Activated CD4-positive, alpha-beta memory T cell treated with anti-CD3 and anti-CD28 coated beads for 36 hours (primary cell): ENCODE measurements at regions not wholly inside any gene's neighbourhood (a gene's known extent, or its start where the extent isn't known, plus 50 kb on each side); places are given as distances from the start of the nearest gene placed in this dataset.

Experiments used
- CTCF ChIA-PET: fragments of 350-600 bp; sonication (Branson Sonifier 250); formaldehyde crosslinking; loops from one replicate; lab custom pipeline; 2021; ENCODE audit warnings: antibody characterized with exemption, inconsistent platforms; lab: Charles Lee
- POLR2A ChIA-PET: fragments of 350-600 bp; sonication (Branson Sonifier 250); formaldehyde crosslinking; loops from one replicate; lab custom pipeline; 2021; ENCODE audit warnings: antibody characterized with exemption; lab: Charles Lee
- DNase-seq: peaks from one replicate; pipeline ENCODE4 v3.0.0-alpha.2; 2020
- H3K27ac Mint-ChIP-seq: one replicate; pipeline ENCODE4 v1.8.0; 2021; ENCODE audit warnings: mixed read lengths
- H3K27me3 Mint-ChIP-seq: one replicate; pipeline ENCODE4 v1.8.0; 2021; ENCODE audit warnings: mixed read lengths
- H3K36me3 Mint-ChIP-seq: one replicate; pipeline ENCODE4 v1.8.0; 2021; ENCODE audit warnings: mixed read lengths
- H3K4me1 Mint-ChIP-seq: one replicate; pipeline ENCODE4 v1.8.0; 2021; ENCODE audit warnings: low read depth, mixed read lengths
- H3K4me3 Mint-ChIP-seq: one replicate; pipeline ENCODE4 v1.8.0; 2021; ENCODE audit warnings: mild to moderate bottlenecking, mixed read lengths
- H3K9me3 Mint-ChIP-seq: one replicate; pipeline ENCODE4 v1.8.0; 2021; ENCODE audit warnings: mixed read lengths
- intact Hi-C: fragments of 100-400 bp; cut with micrococcal nuclease; formaldehyde crosslinking; loops from one replicate; pipeline ENCODE4 v1.15.1; 2023

- POLR2A ChIA-PET, result no interaction called here
- no peak overlapping the region for H3K27ac Mint-ChIP-seq
- intact Hi-C loops, result no loop called here
Observed at GRCh38 chr5:13316176-13316575, 628.3 kb downstream of the DNAH5 start.

GRCh38 chr5:13307480-13307879 lies 637.0 kb downstream of the DNAH5 start:
- H3K36me3 Mint-ChIP-seq, result no peaks in the 10 kb centered on the region
- POLR2A ChIA-PET, result no interaction called here
- no peaks in the 10 kb centered on the region for H3K4me1 Mint-ChIP-seq

More at GRCh38 chr5:13316176-13316575, 628.3 kb downstream of the DNAH5 start:
- H3K9me3 Mint-ChIP-seq, result peaks cover 23% of the 10 kb centered on the region
- H3K4me3 Mint-ChIP-seq, result no peak overlapping the region
- CTCF ChIA-PET, result no interaction called here
- H3K27me3 Mint-ChIP-seq, result no peaks in the 10 kb centered on the region
- H3K4me1 Mint-ChIP-seq, result no peaks in the 10 kb centered on the region
- H3K36me3 Mint-ChIP-seq, result no peaks in the 10 kb centered on the region
- DNase-seq, result no peak

GRCh38 chr5:13303445-13303844 lies 641.0 kb downstream of the DNAH5 start:
- POLR2A ChIA-PET, result no interaction called here
- no peak overlapping the region for H3K27ac Mint-ChIP-seq
- no peaks in the 10 kb centered on the region for H3K27me3 Mint-ChIP-seq
- intact Hi-C loops, result no loop called here
- no peak overlapping the region for H3K4me3 Mint-ChIP-seq
- CTCF ChIA-PET, result no interaction called here
- H3K4me1 Mint-ChIP-seq, result no peaks in the 10 kb centered on the region
- DNase-seq, result no peak
- peaks cover 11% of the 10 kb centered on the region for H3K9me3 Mint-ChIP-seq
- H3K36me3 Mint-ChIP-seq, result no peaks in the 10 kb centered on the region

More at GRCh38 chr5:13307480-13307879, 637.0 kb downstream of the DNAH5 start:
- intact Hi-C loops, result no loop called here
- H3K9me3 Mint-ChIP-seq, result peaks cover 7% of the 10 kb centered on the region
- no peak for DNase-seq
- H3K27ac Mint-ChIP-seq, result no peak overlapping the region
- no peak overlapping the region for H3K4me3 Mint-ChIP-seq
- CTCF ChIA-PET, result no interaction called here
- no peaks in the 10 kb centered on the region for H3K27me3 Mint-ChIP-seq

- ChIA-PET CTCF (interaction anchor here (0.6 to 1.6 kb wide), 4 partner anchors 8 to 1065 kb away, joined by 3 to 4 read pairs (median 4); no protein-coding TSS in a partner anchor), POLR2A (no interaction called here)
- Mint-ChIP-seq H3K4me3 (no peak overlapping the region), H3K36me3 (no peaks in the 10 kb centered on the region), H3K4me1 (no peaks in the 10 kb centered on the region), H3K9me3 (peaks cover 2% of the 10 kb centered on the region), H3K27me3 (no peaks in the 10 kb centered on the region), H3K27ac (no peak overlapping the region)
- DNase-seq, result no peak
- intact Hi-C loops, result no loop called here
Observed at GRCh38 chr5:13278811-13279210, 665.7 kb downstream of the DNAH5 start.

- ChIA-PET POLR2A (no interaction called here), CTCF (interaction anchor here (0.6 to 1.6 kb wide), 4 partner anchors 9 to 28 kb away, joined by 3 to 4 read pairs (median 4); no protein-coding TSS in a partner anchor)
- intact Hi-C loops, result no loop called here
- Mint-ChIP-seq H3K27ac (no peak overlapping the region), H3K9me3 (peaks cover 2% of the 10 kb centered on the region), H3K36me3 (no peaks in the 10 kb centered on the region), H3K4me1 (no peaks in the 10 kb centered on the region), H3K4me3 (no peak overlapping the region), H3K27me3 (no peaks in the 10 kb centered on the region)
- DNase-seq, result no peak
Observed at GRCh38 chr5:13278148-13278547, 666.3 kb downstream of the DNAH5 start.

- Mint-ChIP-seq H3K36me3 (no peaks in the 10 kb centered on the region), H3K4me1 (no peaks in the 10 kb centered on the region), H3K9me3 (peaks cover 8% of the 10 kb centered on the region), H3K27me3 (no peaks in the 10 kb centered on the region), H3K4me3 (no peak overlapping the region), H3K27ac (no peak overlapping the region)
- ChIA-PET CTCF (no interaction called here), POLR2A (no interaction called here)
- intact Hi-C loops, result no loop called here
- DNase-seq, result no peak
Observed at GRCh38 chr5:13276156-13276555, 668.3 kb downstream of the DNAH5 start.

- POLR2A ChIA-PET, result no interaction called here
- Mint-ChIP-seq H3K27ac (no peak overlapping the region), H3K9me3 (peaks cover 9% of the 10 kb centered on the region), H3K4me3 (no peak overlapping the region), H3K36me3 (no peaks in the 10 kb centered on the region), H3K27me3 (no peaks in the 10 kb centered on the region), H3K4me1 (no peaks in the 10 kb centered on the region)
- intact Hi-C loops, result no loop called here
- CTCF ChIA-PET, result no interaction called here
- DNase-seq, result no peak
Observed at GRCh38 chr5:13263701-13264100, 680.8 kb downstream of the DNAH5 start.

GRCh38 chr5:13253111-13253510 lies 691.4 kb downstream of the DNAH5 start:
- POLR2A ChIA-PET, result no interaction called here
- no peak for DNase-seq
- intact Hi-C loops, result no loop called here
- CTCF ChIA-PET, result no interaction called here
- Mint-ChIP-seq H3K9me3 (peaks cover 14% of the 10 kb centered on the region), H3K36me3 (no peaks in the 10 kb centered on the region), H3K27ac (no peak overlapping the region), H3K4me1 (no peaks in the 10 kb centered on the region), H3K4me3 (no peak overlapping the region), H3K27me3 (no peaks in the 10 kb centered on the region)

GRCh38 chr5:13252699-13253098 lies 691.8 kb downstream of the DNAH5 start:
- Mint-ChIP-seq H3K27ac (no peak overlapping the region), H3K9me3 (peaks cover 14% of the 10 kb centered on the region), H3K4me3 (no peak overlapping the region), H3K27me3 (no peaks in the 10 kb centered on the region), H3K4me1 (no peaks in the 10 kb centered on the region), H3K36me3 (no peaks in the 10 kb centered on the region)
- POLR2A ChIA-PET, result no interaction called here
- no peak for DNase-seq
- intact Hi-C loops, result no loop called here
- CTCF ChIA-PET, result no interaction called here

- Mint-ChIP-seq H3K27ac (no peak overlapping the region), H3K4me1 (no peaks in the 10 kb centered on the region), H3K27me3 (no peaks in the 10 kb centered on the region), H3K9me3 (peaks cover 11% of the 10 kb centered on the region), H3K4me3 (no peak overlapping the region), H3K36me3 (no peaks in the 10 kb centered on the region)
- no peak for DNase-seq
- CTCF ChIA-PET, result no interaction called here
- POLR2A ChIA-PET, result no interaction called here
- intact Hi-C loops, result no loop called here
Observed at GRCh38 chr5:13251623-13252376, 692.7 kb downstream of the DNAH5 start.

GRCh38 chr5:13250464-13251291 lies 693.8 kb downstream of the DNAH5 start:
- Mint-ChIP-seq H3K36me3 (no peaks in the 10 kb centered on the region), H3K4me1 (no peaks in the 10 kb centered on the region), H3K27ac (no peak overlapping the region), H3K9me3 (peaks cover 14% of the 10 kb centered on the region), H3K27me3 (no peaks in the 10 kb centered on the region), H3K4me3 (no peak overlapping the region)
- ChIA-PET CTCF (interaction anchor here (1.1 to 1.2 kb wide), 2 partner anchors 9 to 28 kb away, joined by 3 to 5 read pairs; no protein-coding TSS in a partner anchor), POLR2A (no interaction called here)
- intact Hi-C loops, result no loop called here
- no peak for DNase-seq

GRCh38 chr5:13249854-13250253 lies 694.6 kb downstream of the DNAH5 start:
- Mint-ChIP-seq H3K4me3 (no peak overlapping the region), H3K27ac (no peak overlapping the region), H3K27me3 (no peaks in the 10 kb centered on the region), H3K36me3 (no peaks in the 10 kb centered on the region), H3K9me3 (peaks cover 18% of the 10 kb centered on the region), H3K4me1 (no peaks in the 10 kb centered on the region)
- intact Hi-C loops, result no loop called here
- DNase-seq, result no peak
- POLR2A ChIA-PET, result no interaction called here
- CTCF ChIA-PET, result interaction anchor here (1.1 kb wide), 1 partner anchor 28 kb away, joined by 3 read pairs; no protein-coding TSS in a partner anchor
